Prostate gland (tissue), 2 donors: ENCODE measurements at regions not wholly inside any gene's neighbourhood (a gene's known extent, or its start where the extent isn't known, plus 50 kb on each side); places are given as distances from the start of the nearest gene placed in this dataset.

Source experiments
- DNase-seq: peaks from one replicate; pipeline ENCODE4 v3.0.0-alpha.2; 2019; ENCODE audit warnings: low spot score
- H3K27ac ChIP-seq, 2 donors: fragments of 200-600 bp; sonication (generic); 2 replicates each; pipeline ENCODE4 v1.5.1; 2017 to 2019
- H3K27me3 ChIP-seq: fragments of 200-600 bp; sonication (generic); replicated peaks from 2 replicates; pipeline ENCODE4 v1.5.1; 2019; ENCODE audit not compliant: insufficient read depth
- H3K36me3 ChIP-seq, 2 donors: fragments of 200-600 bp; sonication (generic); 1 replicate in 1 of 2; 2 replicates in 1 of 2; pipeline versions ENCODE4 v1.5.1 to v1.8.1; 2017 to 2019
- H3K4me1 ChIP-seq: fragments of 200-600 bp; sonication (generic); replicated peaks from 2 replicates; pipeline ENCODE4 v1.5.1; 2019
- H3K4me3 ChIP-seq, 2 donors: fragments of 200-600 bp; sonication (generic); 2 replicates each; pipeline ENCODE4 v1.5.1; 2017 to 2019
- H3K9me3 ChIP-seq: fragments of 200-600 bp; sonication (generic); 2 replicates; pipeline ENCODE4 v1.5.1; 2017
- POLR2A ChIP-seq: fragments of 450-650 bp; IDR thresholded peaks from one replicate; pipeline ENCODE4 v1.6.1; 2016; ENCODE audit warnings: antibody characterized with exemption, mild to moderate bottlenecking
- POLR2AphosphoS5 ChIP-seq: sonication (generic); formaldehyde crosslinking; IDR thresholded peaks from one replicate; pipeline ENCODE4 v1.6.1; 2017; ENCODE audit warnings: antibody characterized with exemption
- WGBS: methylation state at CpG from one replicate; pipeline ENCODE4 v1.1.5; 2018; 5-methylcytosine and 5-hydroxymethylcytosine counted together
- intact Hi-C: fragments of 100-400 bp; cut with DNase I; formaldehyde crosslinking; loops from one replicate; pipeline ENCODE4 v1.14.2; 2022
- TF ChIP-seq, protein P1 (sequence below), 4 experiments: fragments of 200-600 bp in 2 of 4; fragments of 450-650 bp in 2 of 4; sonication (generic) in 2 of 4; IDR thresholded peaks; 1 replicate in 3 of 4; 2 replicates in 1 of 4; pipeline ENCODE4 v1.5.1; 2016 to 2019; ENCODE audit warnings: antibody characterized with exemption in 4 of 4, mild to moderate bottlenecking in 2 of 4, moderate library complexity in 2 of 4

DNA sequence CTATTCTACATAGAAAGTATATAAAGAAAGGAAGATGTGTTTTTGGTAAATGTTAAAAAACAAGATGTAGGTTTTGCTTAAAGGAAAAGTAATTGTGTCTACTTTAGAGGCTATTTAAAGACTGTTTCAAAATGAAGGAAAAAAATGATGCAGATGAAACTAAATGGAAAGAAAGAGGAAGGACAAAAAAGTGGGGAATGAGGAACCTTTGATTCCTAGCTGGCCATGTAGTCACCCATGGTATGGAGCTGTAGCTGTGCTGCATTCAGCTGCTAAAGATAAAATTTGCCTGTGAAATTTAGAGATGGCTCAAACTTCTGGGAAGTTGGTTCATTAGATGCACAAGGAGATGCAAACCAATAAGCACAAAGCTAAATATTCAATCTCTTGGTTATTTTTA is 86.8 kb upstream of the SERBP1 start:
- Histone ChIP-seq H3K9me3 (no peaks in the 10 kb centered on the region), H3K4me1 (no peaks in the 10 kb centered on the region), H3K4me3 (no peak overlapping the region), H3K27me3 (no peaks in the 10 kb centered on the region), H3K27ac (no peak overlapping the region), H3K36me3 (no peaks in the 10 kb centered on the region)
- TF ChIP-seq POLR2AphosphoS5 = no peak
- TF ChIP-seq, protein P1, sequence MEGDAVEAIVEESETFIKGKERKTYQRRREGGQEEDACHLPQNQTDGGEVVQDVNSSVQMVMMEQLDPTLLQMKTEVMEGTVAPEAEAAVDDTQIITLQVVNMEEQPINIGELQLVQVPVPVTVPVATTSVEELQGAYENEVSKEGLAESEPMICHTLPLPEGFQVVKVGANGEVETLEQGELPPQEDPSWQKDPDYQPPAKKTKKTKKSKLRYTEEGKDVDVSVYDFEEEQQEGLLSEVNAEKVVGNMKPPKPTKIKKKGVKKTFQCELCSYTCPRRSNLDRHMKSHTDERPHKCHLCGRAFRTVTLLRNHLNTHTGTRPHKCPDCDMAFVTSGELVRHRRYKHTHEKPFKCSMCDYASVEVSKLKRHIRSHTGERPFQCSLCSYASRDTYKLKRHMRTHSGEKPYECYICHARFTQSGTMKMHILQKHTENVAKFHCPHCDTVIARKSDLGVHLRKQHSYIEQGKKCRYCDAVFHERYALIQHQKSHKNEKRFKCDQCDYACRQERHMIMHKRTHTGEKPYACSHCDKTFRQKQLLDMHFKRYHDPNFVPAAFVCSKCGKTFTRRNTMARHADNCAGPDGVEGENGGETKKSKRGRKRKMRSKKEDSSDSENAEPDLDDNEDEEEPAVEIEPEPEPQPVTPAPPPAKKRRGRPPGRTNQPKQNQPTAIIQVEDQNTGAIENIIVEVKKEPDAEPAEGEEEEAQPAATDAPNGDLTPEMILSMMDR (IDR thresholded peaks at IDR 0.05) = no peak
- no peak for TF ChIP-seq POLR2A
- no peak for DNase-seq
- intact Hi-C loops = no loop called here

DNA sequence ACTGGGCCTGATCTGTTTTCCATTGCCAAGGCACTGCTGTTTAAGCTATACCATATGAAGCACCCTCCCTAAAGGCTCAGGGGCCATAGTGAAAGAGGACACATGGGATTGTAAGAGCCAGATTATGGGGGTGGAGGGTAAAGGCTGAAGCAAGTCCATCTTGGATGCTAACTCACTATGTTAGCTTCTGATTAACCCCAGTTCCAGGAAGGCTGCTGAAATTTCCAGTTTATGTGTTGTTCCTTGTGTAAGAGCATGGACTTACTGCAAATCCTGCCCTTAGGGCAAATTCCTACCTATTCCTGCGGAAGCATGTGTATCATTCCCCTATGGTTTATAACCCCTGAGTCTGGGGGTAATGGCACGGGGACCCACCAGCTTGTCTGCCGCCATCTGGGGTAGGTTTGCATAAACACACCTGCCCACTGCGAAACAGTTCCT is 91.8 kb upstream of the SERBP1 start:
- DNase-seq = no peak
- H3K27me3 ChIP-seq = no peaks in the 10 kb centered on the region
- 77% methylated on average over 4 of the region's 4 CpGs for WGBS
- TF ChIP-seq POLR2A = no peak
- no peak for TF ChIP-seq POLR2AphosphoS5
- TF ChIP-seq, protein P1 (IDR thresholded peaks at IDR 0.05) = no peak
- no peak overlapping the region for H3K27ac ChIP-seq
- H3K4me3 ChIP-seq = no peak overlapping the region
- no peaks in the 10 kb centered on the region for H3K4me1 ChIP-seq
- H3K36me3 ChIP-seq = no peaks in the 10 kb centered on the region
- H3K9me3 ChIP-seq = no peaks in the 10 kb centered on the region
- intact Hi-C loops = no loop called here

DNA sequence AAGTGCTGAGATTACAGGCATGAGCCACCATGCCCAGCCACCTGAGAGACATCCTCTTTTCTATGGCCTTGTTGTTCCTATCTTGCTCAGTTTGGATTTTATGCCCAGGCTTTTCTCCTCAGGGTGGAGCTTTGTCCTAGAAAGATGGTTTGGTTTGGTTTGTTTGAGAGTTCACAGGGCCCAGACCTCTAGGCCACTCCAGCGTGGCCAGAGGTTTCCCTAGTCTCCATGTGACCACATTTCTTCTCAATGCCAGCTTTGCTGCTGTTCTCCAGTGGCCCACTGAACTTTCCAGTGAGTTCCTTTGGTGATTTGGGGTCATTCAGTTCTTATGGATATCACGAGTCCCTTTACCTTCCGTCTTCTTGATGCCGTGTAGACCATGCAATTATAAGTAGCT is 92.6 kb upstream of the SERBP1 start:
- intact Hi-C loops = no loop called here
- Histone ChIP-seq H3K9me3 (no peaks in the 10 kb centered on the region), H3K4me3 (no peak overlapping the region), H3K36me3 (no peaks in the 10 kb centered on the region), H3K4me1 (no peaks in the 10 kb centered on the region), H3K27me3 (no peaks in the 10 kb centered on the region), H3K27ac (no peak overlapping the region)
- WGBS = 96% methylated on average over 4 of the region's 4 CpGs
- TF ChIP-seq POLR2AphosphoS5 (no peak), POLR2A (no peak)
- TF ChIP-seq, protein P1 (IDR thresholded peaks at IDR 0.05) = no peak
- no peak for DNase-seq

GRCh38 chr1:67524143-67525052 is 94.2 kb upstream of the SERBP1 start:
- no peak for DNase-seq
- Histone ChIP-seq H3K36me3 (no peaks in the 10 kb centered on the region), H3K4me3 (no peak overlapping the region), H3K27me3 (no peaks in the 10 kb centered on the region), H3K27ac (no peak overlapping the region), H3K9me3 (no peaks in the 10 kb centered on the region), H3K4me1 (no peaks in the 10 kb centered on the region)
- WGBS = 76% methylated on average over 7 of the region's 7 CpGs
- TF ChIP-seq POLR2A (no peak), POLR2AphosphoS5 (no peak)
- TF ChIP-seq, protein P1 (IDR thresholded peaks at IDR 0.05) = no peak
- intact Hi-C loops = no loop called here
